ENCODE measurements at regions not wholly inside any gene's neighbourhood (a gene's known extent, or its start where the extent isn't known, plus 50 kb on each side); places are given as distances from the start of the nearest gene placed in this dataset.

DNA sequence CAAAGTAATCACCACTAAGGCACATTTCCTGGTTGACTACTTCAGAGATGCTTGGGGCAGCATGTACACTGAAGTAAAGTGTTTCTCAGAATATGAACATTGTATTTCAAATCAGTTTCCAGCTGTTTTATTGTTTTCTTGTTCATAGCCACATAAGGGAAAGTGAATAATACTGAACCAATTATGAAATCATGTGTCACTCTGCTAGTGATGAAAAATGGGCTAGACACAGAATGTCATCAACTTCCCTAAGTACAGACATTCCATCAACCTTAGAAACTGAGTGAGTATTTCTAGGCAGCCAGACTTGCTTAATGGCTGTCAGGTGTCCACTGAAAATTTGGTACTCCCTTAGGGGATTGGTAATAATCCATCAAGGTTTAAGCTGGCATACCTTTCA is 603.5 kb downstream of the ARL4A start:
- dilution Hi-C loops (cut with MboI; ENCODE audit: extremely low pct_ligation_motif_present, low sequenced_read_pairs) (no loop called here), intact Hi-C loops (cut with micrococcal nuclease) (no loop called here)
- H3K4me3 ChIP-seq (replicated peaks in 1 of 3; ENCODE audit: insufficient read depth in 1 of 3, low read depth in 1 of 3, low read length in 3 of 3), result no peak overlapping the region
- no peaks in the 10 kb centered on the region for H3K9me3 ChIP-seq (replicated peaks; ENCODE audit: control insufficient read depth, insufficient read depth, low read length)
- DNase-seq (ENCODE audit: low read depth, low spot score) (no peak), FAIRE-seq (no peak)
- H3K79me2 ChIP-seq (ENCODE audit: control insufficient read depth, insufficient read depth, low read length), result no peaks in the 10 kb centered on the region
- no peak overlapping the region for H3K9ac ChIP-seq (replicated peaks; ENCODE audit: extremely low read depth, insufficient read depth, low read length)
- ChIA-PET CTCF (interaction anchor here (1.1 to 2.5 kb wide), 3 partner anchors 9 to 1401 kb away, joined by 3 to 8 read pairs (median 8); no protein-coding TSS in a partner anchor), POLR2A (no interaction called here)
- BruUV-seq (replicated peaks), result no TSS peak
- no peak overlapping the region for H3K4me2 ChIP-seq (ENCODE audit: insufficient read depth, low read length)
- TF ChIP-seq FOS (IDR thresholded peaks at IDR 0.05; ENCODE audit: borderline replicate concordance, insufficient read depth, low read length) (no peak), MYC (IDR thresholded peaks at IDR 0.05; ENCODE audit: low read depth, low read length) (no peak), JUN (IDR thresholded peaks at IDR 0.05; ENCODE audit: borderline replicate concordance, insufficient read depth, insufficient read length, low read depth) (no peak), POLR2AphosphoS5 (IDR thresholded peaks at IDR 0.05; ENCODE audit: insufficient read depth, low read depth, low read length) (no peak), GATA2 (IDR thresholded peaks at IDR 0.05; ENCODE audit: insufficient read depth, insufficient read length, low read depth, low read length) (no peak), POLR2A (IDR thresholded peaks at IDR 0.05; ENCODE audit: low read depth, low read length) (no peak), EZH2 (IDR thresholded peaks at IDR 0.05; ENCODE audit: borderline replicate concordance, low read depth, low read length, severe bottlenecking) (no peak)
- TF ChIP-seq, protein P1, sequence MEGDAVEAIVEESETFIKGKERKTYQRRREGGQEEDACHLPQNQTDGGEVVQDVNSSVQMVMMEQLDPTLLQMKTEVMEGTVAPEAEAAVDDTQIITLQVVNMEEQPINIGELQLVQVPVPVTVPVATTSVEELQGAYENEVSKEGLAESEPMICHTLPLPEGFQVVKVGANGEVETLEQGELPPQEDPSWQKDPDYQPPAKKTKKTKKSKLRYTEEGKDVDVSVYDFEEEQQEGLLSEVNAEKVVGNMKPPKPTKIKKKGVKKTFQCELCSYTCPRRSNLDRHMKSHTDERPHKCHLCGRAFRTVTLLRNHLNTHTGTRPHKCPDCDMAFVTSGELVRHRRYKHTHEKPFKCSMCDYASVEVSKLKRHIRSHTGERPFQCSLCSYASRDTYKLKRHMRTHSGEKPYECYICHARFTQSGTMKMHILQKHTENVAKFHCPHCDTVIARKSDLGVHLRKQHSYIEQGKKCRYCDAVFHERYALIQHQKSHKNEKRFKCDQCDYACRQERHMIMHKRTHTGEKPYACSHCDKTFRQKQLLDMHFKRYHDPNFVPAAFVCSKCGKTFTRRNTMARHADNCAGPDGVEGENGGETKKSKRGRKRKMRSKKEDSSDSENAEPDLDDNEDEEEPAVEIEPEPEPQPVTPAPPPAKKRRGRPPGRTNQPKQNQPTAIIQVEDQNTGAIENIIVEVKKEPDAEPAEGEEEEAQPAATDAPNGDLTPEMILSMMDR (IDR thresholded peaks at IDR 0.05; ENCODE audit: extremely low read depth in 1 of 2, insufficient read depth in 1 of 2, low read depth in 1 of 2, low read length in 2 of 2), result no peak
- TF ChIP-seq, protein P2, sequence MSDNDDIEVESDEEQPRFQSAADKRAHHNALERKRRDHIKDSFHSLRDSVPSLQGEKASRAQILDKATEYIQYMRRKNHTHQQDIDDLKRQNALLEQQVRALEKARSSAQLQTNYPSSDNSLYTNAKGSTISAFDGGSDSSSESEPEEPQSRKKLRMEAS (IDR thresholded peaks at IDR 0.05; ENCODE audit: insufficient read depth, insufficient read length), result no peak
- no peak overlapping the region for H2AFZ ChIP-seq (ENCODE audit: low read depth, low read length)
- no peaks in the 10 kb centered on the region for H3K4me1 ChIP-seq (ENCODE audit: control insufficient read depth, extremely low read depth, insufficient read depth, low read length)
- H3K27ac ChIP-seq (ENCODE audit: insufficient read depth, low read depth, low read length), result no peak overlapping the region
- H3K9me1 ChIP-seq (replicated peaks; ENCODE audit: control insufficient read depth, extremely low read depth, insufficient read depth, low read length), result no peaks in the 10 kb centered on the region
- H3K27me3 ChIP-seq (ENCODE audit: control insufficient read depth in 2 of 2, insufficient read depth in 2 of 2, low read length in 2 of 2), result no peaks in the 10 kb centered on the region
- no peaks in the 10 kb centered on the region for H4K20me1 ChIP-seq (replicated peaks; ENCODE audit: control insufficient read depth, extremely low read depth, insufficient read depth, low read length)
- no peaks in the 10 kb centered on the region for H3K36me3 ChIP-seq (ENCODE audit: control insufficient read depth in 2 of 2, extremely low read depth in 1 of 2, insufficient read depth in 2 of 2, low read length in 2 of 2)

Measured in endothelial cell of umbilical vein (primary cell).